ENCODE measurements at regions not wholly inside any gene's neighbourhood (a gene's known extent, or its start where the extent isn't known, plus 50 kb on each side); places are given as distances from the start of the nearest gene placed in this dataset.
"Not testable (repeated sequence)": the region's sequence is repeated elsewhere in the genome, so short reads cannot be mapped to it uniquely, and the experiment has no call there.

DNA sequence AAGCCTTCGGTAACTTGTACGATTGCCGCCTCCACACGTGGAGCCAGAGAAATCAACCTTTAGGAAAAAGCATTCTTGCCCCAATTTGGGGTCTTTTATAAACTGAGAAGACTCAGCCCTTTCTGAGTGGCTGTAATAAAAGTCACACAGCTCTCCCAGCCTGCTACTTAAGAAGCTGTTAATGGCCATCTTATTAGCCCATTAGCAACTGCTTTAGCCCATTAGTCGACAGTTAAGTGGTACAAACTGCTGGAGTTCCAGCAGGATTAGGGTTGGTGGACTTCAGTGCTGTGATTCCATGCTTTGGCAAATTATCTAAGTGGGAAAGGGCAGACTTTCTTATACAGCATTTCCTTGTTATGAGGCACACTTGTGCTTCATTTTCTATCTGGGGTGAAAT lies 461.3 kb downstream of the RPS6KC1 start:
- H3K4me3 Mint-ChIP-seq (ENCODE audit: unreplicated experiment) = no peak overlapping the region
- intact Hi-C loops (cut with micrococcal nuclease) = no loop called here
- H3K4me1 Mint-ChIP-seq (ENCODE audit: insufficient read depth, unreplicated experiment) = no peaks in the 10 kb centered on the region
- no peak for DNase-seq (ENCODE audit: unreplicated experiment)
- no peaks in the 10 kb centered on the region for H3K36me3 Mint-ChIP-seq (ENCODE audit: insufficient read depth, unreplicated experiment)
- ChIA-PET CTCF (interaction anchor here (0.6 to 1.1 kb wide), 2 partner anchors 267 to 309 kb away, joined by 3 to 4 read pairs; no protein-coding TSS in a partner anchor), POLR2A (interaction anchor here (1.1 kb wide), 1 partner anchor 1559 kb away, joined by 3 read pairs; no protein-coding TSS in a partner anchor)
- H3K27me3 Mint-ChIP-seq (ENCODE audit: insufficient read depth, unreplicated experiment) = no peaks in the 10 kb centered on the region
- no peak for TF ChIP-seq CTCF (IDR thresholded peaks at IDR 0.05; ENCODE audit: unreplicated experiment)
- BruUV-seq (replicated peaks) = no TSS peak
- no peaks in the 10 kb centered on the region for H3K9me3 Mint-ChIP-seq (ENCODE audit: unreplicated experiment)
- H3K27ac Mint-ChIP-seq (ENCODE audit: low read depth, unreplicated experiment) = no peak overlapping the region

DNA sequence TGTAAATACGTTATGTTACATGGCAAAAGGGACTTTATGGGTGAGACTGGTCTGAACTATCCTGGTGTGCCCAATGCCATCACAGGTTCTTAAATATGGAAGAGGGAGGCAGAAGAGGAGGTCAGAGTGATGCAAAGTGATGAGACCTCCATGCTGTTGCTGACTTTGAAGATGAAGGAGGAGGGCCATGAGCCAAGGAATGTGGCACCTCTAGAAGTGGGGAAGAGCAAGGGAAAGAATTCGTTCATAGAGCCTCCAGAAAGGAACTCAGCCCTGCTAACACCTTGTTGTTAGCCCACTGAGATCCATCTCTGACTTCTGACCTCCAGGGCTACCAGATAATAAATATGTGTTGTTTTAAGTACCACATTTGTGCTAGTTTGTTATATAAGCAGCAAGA lies 462.0 kb downstream of the RPS6KC1 start:
- ChIA-PET POLR2A (interaction anchor here (0.7 kb wide), 1 partner anchor 41 kb away, joined by 3 read pairs; no protein-coding TSS in a partner anchor), CTCF (interaction anchor here (1.1 kb wide), 1 partner anchor 268 kb away, joined by 3 read pairs; no protein-coding TSS in a partner anchor)
- intact Hi-C loops (cut with micrococcal nuclease) = no loop called here
- no peak for DNase-seq (ENCODE audit: unreplicated experiment)
- Mint-ChIP-seq H3K4me3 (ENCODE audit: unreplicated experiment) (no peak overlapping the region), H3K4me1 (ENCODE audit: insufficient read depth, unreplicated experiment) (no peaks in the 10 kb centered on the region), H3K9me3 (ENCODE audit: unreplicated experiment) (no peaks in the 10 kb centered on the region), H3K36me3 (ENCODE audit: insufficient read depth, unreplicated experiment) (no peaks in the 10 kb centered on the region), H3K27me3 (ENCODE audit: insufficient read depth, unreplicated experiment) (no peaks in the 10 kb centered on the region), H3K27ac (ENCODE audit: low read depth, unreplicated experiment) (no peak overlapping the region)
- no TSS peak for BruUV-seq (replicated peaks)
- no peak for TF ChIP-seq CTCF (IDR thresholded peaks at IDR 0.05; ENCODE audit: unreplicated experiment)

GRCh38 chr1:213514408-213515179 lies 463.6 kb downstream of the RPS6KC1 start:
- POLR2A ChIA-PET; DNase-seq (ENCODE audit: unreplicated experiment); BruUV-seq (replicated peaks); intact Hi-C loops (cut with micrococcal nuclease); H3K4me3 Mint-ChIP-seq (ENCODE audit: unreplicated experiment); H3K36me3 Mint-ChIP-seq (ENCODE audit: insufficient read depth, unreplicated experiment); H3K9me3 Mint-ChIP-seq (ENCODE audit: unreplicated experiment); H3K27ac Mint-ChIP-seq (ENCODE audit: low read depth, unreplicated experiment); H3K4me1 Mint-ChIP-seq (ENCODE audit: insufficient read depth, unreplicated experiment); CTCF ChIA-PET: not testable (repeated sequence)
- H3K27me3 Mint-ChIP-seq (ENCODE audit: insufficient read depth, unreplicated experiment) = peaks cover 12% of the 10 kb centered on the region

GRCh38 chr1:213519098-213519497 lies 468.1 kb downstream of the RPS6KC1 start:
- peaks cover 7% of the 10 kb centered on the region for H3K9me3 Mint-ChIP-seq (ENCODE audit: unreplicated experiment)
- H3K4me3 Mint-ChIP-seq (ENCODE audit: unreplicated experiment) = no peak overlapping the region
- CTCF ChIA-PET = interaction anchor here (0.6 kb wide), 1 partner anchor 305 kb away, joined by 3 read pairs; no protein-coding TSS in a partner anchor
- POLR2A ChIA-PET = no interaction called here
- intact Hi-C loops (cut with micrococcal nuclease) = no loop called here
- H3K36me3 Mint-ChIP-seq (ENCODE audit: insufficient read depth, unreplicated experiment) = no peaks in the 10 kb centered on the region
- H3K4me1 Mint-ChIP-seq (ENCODE audit: insufficient read depth, unreplicated experiment) = no peaks in the 10 kb centered on the region
- no TSS peak for BruUV-seq (replicated peaks)
- no peak for DNase-seq (ENCODE audit: unreplicated experiment)
- no peak for TF ChIP-seq CTCF (IDR thresholded peaks at IDR 0.05; ENCODE audit: unreplicated experiment)
- peaks cover 12% of the 10 kb centered on the region for H3K27me3 Mint-ChIP-seq (ENCODE audit: insufficient read depth, unreplicated experiment)
- no peak overlapping the region for H3K27ac Mint-ChIP-seq (ENCODE audit: low read depth, unreplicated experiment)

Data from MCF 10A (cell line).